Panc1 (cell line): ENCODE measurements at regions not wholly inside any gene's neighbourhood (a gene's known extent, or its start where the extent isn't known, plus 50 kb on each side); places are given as distances from the start of the nearest gene placed in this dataset.

Source experiments
- CTCF ChIP-seq: fragments of 450-650 bp; IDR thresholded peaks from 2 replicates; pipeline ENCODE4 v1.5.1; 2017; ENCODE audit warnings: mild to moderate bottlenecking
- POLR2AphosphoS5 ChIP-seq: IDR thresholded peaks from 2 replicates; pipeline ENCODE4 v1.6.1; 2012; ENCODE audit warnings: mild to moderate bottlenecking, low read depth, low read length, moderate library complexity
- TCF7L2 ChIP-seq: IDR thresholded peaks from 2 replicates; pipeline ENCODE4 v1.6.1; 2011; ENCODE audit warnings: mild to moderate bottlenecking, low read depth, low read length, inconsistent platforms
- TF ChIP-seq, protein P1 (sequence below), 2 experiments: IDR thresholded peaks; 2 replicates each; pipeline ENCODE4 v1.6.1; 2011 to 2012; ENCODE audit warnings: low read depth in 2 of 2, control low read depth in 1 of 2, low read length in 1 of 2, mild to moderate bottlenecking in 1 of 2, moderate library complexity in 1 of 2; ENCODE audit not compliant: insufficient read depth in 1 of 2

DNA sequence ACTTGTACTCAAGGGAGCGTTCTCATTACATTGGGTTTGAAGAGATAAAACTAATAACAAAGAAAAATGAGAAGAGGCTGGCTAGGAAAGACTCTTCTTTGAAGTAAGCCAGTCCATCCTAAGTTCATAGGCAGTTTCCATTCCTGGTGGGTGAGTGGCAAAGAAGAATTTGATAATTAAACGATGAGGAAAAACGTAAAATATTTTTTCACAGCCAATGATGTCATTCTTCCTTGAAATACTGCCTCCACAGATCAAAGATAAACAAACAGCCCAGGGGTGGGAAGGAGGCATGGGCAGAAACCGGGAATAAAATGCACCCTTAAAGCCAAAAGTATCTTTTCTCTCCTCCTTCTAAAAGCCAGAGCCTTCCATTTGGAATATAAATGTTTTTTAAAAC is 346.6 kb downstream of the PMP22 start:
- TF ChIP-seq TCF7L2 (no peak), POLR2AphosphoS5 (no peak), CTCF (no peak)
- TF ChIP-seq, protein P1, sequence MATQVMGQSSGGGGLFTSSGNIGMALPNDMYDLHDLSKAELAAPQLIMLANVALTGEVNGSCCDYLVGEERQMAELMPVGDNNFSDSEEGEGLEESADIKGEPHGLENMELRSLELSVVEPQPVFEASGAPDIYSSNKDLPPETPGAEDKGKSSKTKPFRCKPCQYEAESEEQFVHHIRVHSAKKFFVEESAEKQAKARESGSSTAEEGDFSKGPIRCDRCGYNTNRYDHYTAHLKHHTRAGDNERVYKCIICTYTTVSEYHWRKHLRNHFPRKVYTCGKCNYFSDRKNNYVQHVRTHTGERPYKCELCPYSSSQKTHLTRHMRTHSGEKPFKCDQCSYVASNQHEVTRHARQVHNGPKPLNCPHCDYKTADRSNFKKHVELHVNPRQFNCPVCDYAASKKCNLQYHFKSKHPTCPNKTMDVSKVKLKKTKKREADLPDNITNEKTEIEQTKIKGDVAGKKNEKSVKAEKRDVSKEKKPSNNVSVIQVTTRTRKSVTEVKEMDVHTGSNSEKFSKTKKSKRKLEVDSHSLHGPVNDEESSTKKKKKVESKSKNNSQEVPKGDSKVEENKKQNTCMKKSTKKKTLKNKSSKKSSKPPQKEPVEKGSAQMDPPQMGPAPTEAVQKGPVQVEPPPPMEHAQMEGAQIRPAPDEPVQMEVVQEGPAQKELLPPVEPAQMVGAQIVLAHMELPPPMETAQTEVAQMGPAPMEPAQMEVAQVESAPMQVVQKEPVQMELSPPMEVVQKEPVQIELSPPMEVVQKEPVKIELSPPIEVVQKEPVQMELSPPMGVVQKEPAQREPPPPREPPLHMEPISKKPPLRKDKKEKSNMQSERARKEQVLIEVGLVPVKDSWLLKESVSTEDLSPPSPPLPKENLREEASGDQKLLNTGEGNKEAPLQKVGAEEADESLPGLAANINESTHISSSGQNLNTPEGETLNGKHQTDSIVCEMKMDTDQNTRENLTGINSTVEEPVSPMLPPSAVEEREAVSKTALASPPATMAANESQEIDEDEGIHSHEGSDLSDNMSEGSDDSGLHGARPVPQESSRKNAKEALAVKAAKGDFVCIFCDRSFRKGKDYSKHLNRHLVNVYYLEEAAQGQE (IDR thresholded peaks at IDR 0.05; ENCODE audit: insufficient read depth in 1 of 2, low read depth in 2 of 2, low read length in 1 of 2), result no peak
